ENCODE measurements at regions not wholly inside any gene's neighbourhood (a gene's known extent, or its start where the extent isn't known, plus 50 kb on each side); places are given as distances from the start of the nearest gene placed in this dataset.

DNA sequence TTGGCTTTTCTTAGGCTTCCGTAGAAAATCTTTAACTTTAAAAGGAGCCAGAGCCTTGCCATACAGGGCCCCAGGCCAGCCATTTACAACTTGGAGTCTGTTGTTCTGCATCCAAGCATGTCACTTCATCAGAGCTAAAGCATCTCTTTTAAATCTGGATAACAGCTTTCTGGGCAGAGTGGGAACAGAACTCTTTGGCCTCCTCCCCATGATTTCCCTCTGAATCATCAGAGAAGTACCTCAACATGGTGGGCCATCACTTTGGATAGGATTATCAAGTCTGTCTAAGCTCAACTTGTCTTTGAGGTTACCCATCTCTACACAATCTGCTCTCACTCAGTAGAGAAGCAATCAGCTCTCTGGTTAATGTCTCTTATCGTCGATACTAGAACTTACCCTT lies 170.9 kb downstream of the SLC6A15 start:
- intact Hi-C loops (cut with DNase I, micrococcal nuclease), result no loop called here
- DNase-seq (no peak), ATAC-seq (no peak)
- no peaks in the 10 kb centered on the region for H3K4me1 ChIP-seq (ENCODE audit: low read depth)
- TF ChIP-seq, protein P1, sequence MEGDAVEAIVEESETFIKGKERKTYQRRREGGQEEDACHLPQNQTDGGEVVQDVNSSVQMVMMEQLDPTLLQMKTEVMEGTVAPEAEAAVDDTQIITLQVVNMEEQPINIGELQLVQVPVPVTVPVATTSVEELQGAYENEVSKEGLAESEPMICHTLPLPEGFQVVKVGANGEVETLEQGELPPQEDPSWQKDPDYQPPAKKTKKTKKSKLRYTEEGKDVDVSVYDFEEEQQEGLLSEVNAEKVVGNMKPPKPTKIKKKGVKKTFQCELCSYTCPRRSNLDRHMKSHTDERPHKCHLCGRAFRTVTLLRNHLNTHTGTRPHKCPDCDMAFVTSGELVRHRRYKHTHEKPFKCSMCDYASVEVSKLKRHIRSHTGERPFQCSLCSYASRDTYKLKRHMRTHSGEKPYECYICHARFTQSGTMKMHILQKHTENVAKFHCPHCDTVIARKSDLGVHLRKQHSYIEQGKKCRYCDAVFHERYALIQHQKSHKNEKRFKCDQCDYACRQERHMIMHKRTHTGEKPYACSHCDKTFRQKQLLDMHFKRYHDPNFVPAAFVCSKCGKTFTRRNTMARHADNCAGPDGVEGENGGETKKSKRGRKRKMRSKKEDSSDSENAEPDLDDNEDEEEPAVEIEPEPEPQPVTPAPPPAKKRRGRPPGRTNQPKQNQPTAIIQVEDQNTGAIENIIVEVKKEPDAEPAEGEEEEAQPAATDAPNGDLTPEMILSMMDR (IDR thresholded peaks at IDR 0.05), result no peak
- H3K36me3 ChIP-seq (ENCODE audit: low read depth), result no peaks in the 10 kb centered on the region
- no peaks in the 10 kb centered on the region for H3K9me3 ChIP-seq
- no peak overlapping the region for H3K4me3 ChIP-seq

DNA sequence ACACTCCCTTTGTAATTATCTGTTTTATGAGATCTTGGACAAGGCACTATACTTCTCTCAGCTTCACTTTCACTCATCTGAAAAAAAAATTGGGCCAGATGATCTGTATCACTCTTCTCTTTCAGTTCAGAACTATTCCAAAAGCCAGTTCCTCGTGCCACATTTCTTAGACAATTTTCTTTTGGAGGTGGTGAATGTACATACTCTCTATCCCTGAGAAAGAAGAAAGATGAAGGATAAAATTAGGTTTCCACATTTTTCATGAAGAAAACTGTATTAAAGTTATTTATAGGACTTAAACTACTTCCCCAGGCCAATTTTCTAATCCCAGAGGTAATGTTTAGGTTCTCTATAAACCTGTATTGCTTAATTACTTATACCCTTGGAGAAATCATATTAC lies 171.6 kb downstream of the SLC6A15 start:
- H3K36me3 ChIP-seq (ENCODE audit: low read depth), result no peaks in the 10 kb centered on the region

DNA sequence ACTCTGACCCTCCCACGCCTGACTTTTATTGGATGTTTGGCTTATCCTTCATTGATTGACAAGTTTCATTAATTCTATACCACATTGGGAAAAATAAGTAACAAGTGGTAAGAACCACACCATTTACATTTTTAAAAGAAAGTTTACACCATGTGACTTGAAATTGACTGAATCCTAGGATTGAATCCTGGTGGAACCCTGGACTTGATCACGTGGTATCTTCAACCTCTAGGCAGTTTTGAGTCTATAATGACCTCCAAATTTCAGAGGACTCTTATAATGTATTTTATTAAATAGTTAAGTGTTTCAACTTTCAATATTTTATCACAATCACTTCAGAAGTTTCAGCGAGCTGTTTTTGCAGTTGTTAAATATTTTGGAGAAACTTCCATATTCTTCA lies 172.0 kb downstream of the SLC6A15 start:
- no peaks in the 10 kb centered on the region for H3K36me3 ChIP-seq (ENCODE audit: low read depth)
- intact Hi-C loops (cut with DNase I, micrococcal nuclease), result no loop called here
- TF ChIP-seq, protein P1 (IDR thresholded peaks at IDR 0.05), result no peak

More for the DNA sequence above, 171.6 kb downstream of the SLC6A15 start:
- intact Hi-C loops (cut with DNase I, micrococcal nuclease), result no loop called here
- Histone ChIP-seq H3K4me3 (no peak overlapping the region), H3K9me3 (no peaks in the 10 kb centered on the region), H3K4me1 (ENCODE audit: low read depth) (no peaks in the 10 kb centered on the region)
- TF ChIP-seq, protein P1 (IDR thresholded peaks at IDR 0.05), result no peak
- DNase-seq (no peak), ATAC-seq (no peak)

GRCh38 chr12:84738481-84738972 lies 174.1 kb downstream of the SLC6A15 start:
- Histone ChIP-seq H3K4me3 (no peak overlapping the region), H3K36me3 (ENCODE audit: low read depth) (no peaks in the 10 kb centered on the region), H3K4me1 (ENCODE audit: low read depth) (no peaks in the 10 kb centered on the region), H3K9me3 (no peaks in the 10 kb centered on the region)
- DNase-seq, result no peak
- no peak for ATAC-seq
- intact Hi-C loops (cut with DNase I, micrococcal nuclease), result no loop called here
- TF ChIP-seq, protein P1 (IDR thresholded peaks at IDR 0.05), result no peak

More for the DNA sequence above, 172.0 kb downstream of the SLC6A15 start:
- Histone ChIP-seq H3K9me3 (no peaks in the 10 kb centered on the region), H3K4me3 (no peak overlapping the region), H3K4me1 (ENCODE audit: low read depth) (no peaks in the 10 kb centered on the region)
- ATAC-seq (no peak), DNase-seq (no peak)

DNA sequence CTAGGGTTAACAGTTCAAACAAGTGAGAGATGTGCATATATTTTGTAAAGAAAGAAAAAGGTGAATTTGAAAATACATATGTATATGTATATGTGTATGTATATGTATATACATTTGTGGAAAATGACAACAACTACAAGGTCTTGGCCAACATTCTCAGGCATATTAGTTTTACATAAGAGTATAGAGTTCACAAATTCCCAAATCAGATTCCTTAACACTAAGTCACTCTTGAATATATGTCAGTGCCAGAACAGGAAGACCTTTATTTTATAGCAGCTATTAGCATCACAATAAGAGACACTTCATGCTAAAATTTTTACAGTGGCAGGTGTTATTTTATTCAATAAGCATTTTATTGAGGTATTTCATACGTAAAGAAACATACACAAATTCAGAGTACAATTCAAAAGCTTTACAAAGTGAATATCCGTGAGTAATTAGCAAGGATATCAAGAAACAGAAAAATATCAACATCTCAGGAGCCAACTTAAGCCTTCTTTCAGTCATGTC lies 179.7 kb downstream of the SLC6A15 start:
- ATAC-seq, result no peak

More for the DNA sequence above, 179.7 kb downstream of the SLC6A15 start:
- TF ChIP-seq, protein P1 (IDR thresholded peaks at IDR 0.05), result no peak
- H3K36me3 ChIP-seq (ENCODE audit: low read depth), result no peaks in the 10 kb centered on the region
- DNase-seq, result no peak
- intact Hi-C loops (cut with DNase I, micrococcal nuclease), result no loop called here
- no peaks in the 10 kb centered on the region for H3K9me3 ChIP-seq
- H3K4me1 ChIP-seq (ENCODE audit: low read depth), result no peaks in the 10 kb centered on the region
- no peak overlapping the region for H3K4me3 ChIP-seq

All from mucosa of descending colon (tissue), 3 donors.